Duodenal mucosa (tissue), 2 donors: ENCODE measurements at regions not wholly inside any gene's neighbourhood (a gene's known extent, or its start where the extent isn't known, plus 50 kb on each side); places are given as distances from the start of the nearest gene placed in this dataset.
"Not testable (repeated sequence)": the region's sequence is repeated elsewhere in the genome, so short reads cannot be mapped to it uniquely, and the experiment has no call there.

Source experiments
- H3K27ac ChIP-seq: one replicate; pipeline ENCODE4 v1.7.0; 2013; ENCODE audit warnings: low read depth, low read length
- H3K27me3 ChIP-seq, 2 donors: one replicate each; pipeline ENCODE4 v1.7.0; 2013; ENCODE audit warnings: low read length in 2 of 2, control low read depth in 1 of 2; ENCODE audit not compliant: insufficient read depth in 2 of 2, control insufficient read depth in 1 of 2
- H3K36me3 ChIP-seq, 2 donors: one replicate each; pipeline ENCODE4 v1.7.0; 2013; ENCODE audit warnings: low read length in 2 of 2, control low read depth in 1 of 2; ENCODE audit not compliant: insufficient read depth in 2 of 2, control insufficient read depth in 1 of 2
- H3K4me1 ChIP-seq, 2 donors: one replicate each; pipeline ENCODE4 v1.7.0; 2013; ENCODE audit warnings: low read length in 2 of 2, control low read depth in 1 of 2; ENCODE audit not compliant: insufficient read depth in 2 of 2, control insufficient read depth in 1 of 2
- H3K4me3 ChIP-seq, 2 donors: one replicate each; pipeline ENCODE4 v1.7.0; 2013; ENCODE audit warnings: low read length in 2 of 2, low read depth in 1 of 2
- H3K9ac ChIP-seq, 2 donors: one replicate each; pipeline ENCODE4 v1.7.0; 2013; ENCODE audit warnings: low read length in 2 of 2, low read depth in 1 of 2
- H3K9me3 ChIP-seq, 2 donors: one replicate each; pipeline ENCODE4 v1.7.0; 2013; ENCODE audit warnings: low read length in 2 of 2, control low read depth in 1 of 2; ENCODE audit not compliant: control insufficient read depth in 1 of 2

DNA sequence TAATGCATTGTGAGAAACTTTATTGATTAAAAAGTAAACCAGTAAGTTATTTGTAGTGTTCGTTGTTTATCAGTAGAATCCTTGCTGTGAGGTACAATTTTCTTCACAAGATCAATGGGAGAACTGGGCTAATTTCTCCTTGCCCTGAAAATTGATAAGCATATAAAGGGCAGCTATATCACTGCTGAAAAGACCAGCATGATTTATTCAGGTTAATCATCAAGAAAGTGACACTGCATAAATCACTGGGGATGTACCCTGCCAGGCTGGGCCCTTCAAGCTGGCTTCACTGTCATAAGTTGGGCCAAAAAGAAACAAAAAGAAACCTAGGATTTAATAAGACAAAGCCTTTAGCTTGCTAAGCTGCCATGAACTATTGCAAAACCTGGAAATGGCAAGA is 746.7 kb downstream of the STPG2 start:
- H3K36me3 ChIP-seq, result no peaks in the 10 kb centered on the region
- no peaks in the 10 kb centered on the region for H3K9me3 ChIP-seq
- H3K9ac ChIP-seq, result no peak overlapping the region
- H3K4me3 ChIP-seq, result no peak overlapping the region
- no peak overlapping the region for H3K27ac ChIP-seq
- no peaks in the 10 kb centered on the region for H3K4me1 ChIP-seq
- H3K27me3 ChIP-seq, result no peaks in the 10 kb centered on the region

DNA sequence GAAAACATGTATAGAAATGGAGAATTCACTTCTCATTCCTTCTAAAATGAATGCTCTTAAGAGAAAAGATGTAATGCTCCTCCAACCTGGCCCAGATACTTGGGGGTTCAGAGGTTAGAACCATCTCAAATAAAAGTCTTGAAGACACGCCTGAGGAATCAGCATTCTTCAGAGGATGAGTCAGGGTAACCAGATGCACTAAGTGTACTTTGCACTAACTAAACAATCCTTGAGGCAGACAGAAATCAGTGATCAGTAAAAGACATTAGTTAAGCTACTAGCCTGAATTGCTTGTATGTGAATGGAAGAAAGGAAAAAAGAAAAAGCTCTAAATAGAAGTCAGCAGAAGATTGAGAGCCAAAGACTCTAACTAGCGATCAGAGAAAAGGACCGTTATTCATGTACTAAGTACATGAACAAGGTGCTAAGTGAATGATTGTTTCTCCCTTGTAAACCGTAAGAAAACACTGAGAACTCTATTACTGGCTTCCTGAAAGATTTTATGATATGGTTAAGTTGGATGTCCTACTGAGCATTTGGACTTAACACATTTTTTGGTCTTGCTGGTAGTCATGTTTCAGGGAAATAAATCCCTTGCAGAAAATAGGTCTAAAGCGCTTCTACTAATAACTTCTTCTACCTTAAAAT is 738.3 kb downstream of the STPG2 start:
- Histone ChIP-seq H3K27ac (no peak overlapping the region), H3K36me3 (no peaks in the 10 kb centered on the region), H3K9ac (no peak overlapping the region), H3K4me3 (no peak overlapping the region), H3K9me3 (no peaks in the 10 kb centered on the region), H3K27me3 (no peaks in the 10 kb centered on the region), H3K4me1 (no peaks in the 10 kb centered on the region)

DNA sequence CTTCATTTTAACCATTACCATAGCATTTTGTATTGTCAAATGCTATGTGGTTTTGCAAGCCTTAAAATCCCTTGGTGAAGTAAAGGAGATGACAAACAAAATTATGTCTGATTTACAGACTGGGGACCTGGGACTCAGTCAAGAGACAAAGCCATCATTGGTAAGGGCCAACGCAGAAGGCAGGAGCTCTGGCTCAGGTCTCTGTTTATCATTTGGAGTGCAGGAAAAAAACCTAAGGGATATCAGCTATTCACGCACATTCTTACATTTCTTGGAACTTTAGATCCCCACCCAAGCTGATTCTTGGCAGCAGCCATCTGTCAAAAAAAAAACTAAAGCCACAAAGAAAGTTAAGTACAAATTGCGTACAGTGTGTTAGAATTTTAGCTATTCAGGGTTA is 731.9 kb downstream of the STPG2 start:
- no peak overlapping the region for H3K27ac ChIP-seq

DNA sequence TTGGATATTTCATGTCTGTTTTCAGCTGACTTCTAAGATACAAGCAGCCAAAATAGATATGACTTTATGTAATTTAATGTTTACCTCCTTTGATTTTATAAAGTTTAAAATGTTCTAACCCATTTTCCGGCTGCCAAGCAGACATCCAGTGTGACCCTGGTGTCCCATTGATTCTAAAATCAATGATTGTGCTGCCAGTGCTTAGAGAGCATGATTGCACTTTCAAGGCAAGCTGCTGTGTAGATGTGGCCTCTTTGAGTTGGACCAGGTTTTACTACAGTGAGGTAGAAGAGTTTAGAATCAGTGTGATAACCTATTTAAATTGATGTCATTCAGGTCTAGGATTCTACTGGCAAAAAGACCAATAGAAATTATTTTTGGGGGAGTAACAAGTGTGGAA is 730.9 kb downstream of the STPG2 start:
- Histone ChIP-seq H3K9ac (no peak overlapping the region), H3K9me3 (peaks cover 0 to 2% of the 10 kb centered on the region in 2 donors), H3K4me3 (no peak overlapping the region), H3K4me1 (no peaks in the 10 kb centered on the region), H3K36me3 (no peaks in the 10 kb centered on the region), H3K27me3 (no peaks in the 10 kb centered on the region), H3K27ac (no peak overlapping the region)

More for the DNA sequence above, 731.9 kb downstream of the STPG2 start:
- Histone ChIP-seq H3K27me3 (no peaks in the 10 kb centered on the region), H3K9me3 (peaks cover 0 to 2% of the 10 kb centered on the region in 2 donors), H3K36me3 (no peaks in the 10 kb centered on the region), H3K4me3 (no peak overlapping the region), H3K4me1 (no peaks in the 10 kb centered on the region), H3K9ac (no peak overlapping the region)

DNA sequence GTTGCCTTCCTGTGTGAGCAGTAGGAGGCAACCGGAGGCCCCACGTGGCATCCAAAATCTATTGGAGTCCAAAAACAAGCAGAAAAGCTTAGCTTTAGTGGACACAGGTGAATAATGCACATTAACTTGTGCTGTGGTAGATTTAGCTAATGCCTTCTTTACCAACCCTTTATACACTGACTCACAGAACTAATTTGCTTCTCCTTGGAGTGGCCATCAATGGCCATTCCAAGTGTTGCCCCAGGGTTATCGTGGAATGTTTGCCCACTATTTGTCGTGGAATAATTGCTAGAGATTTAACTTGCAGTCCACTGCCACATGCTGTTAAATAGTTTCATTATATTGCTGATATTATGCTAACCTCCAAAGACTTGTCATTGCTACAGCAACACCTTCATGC is 729.1 kb downstream of the STPG2 start:
- no peaks in the 10 kb centered on the region for H3K36me3 ChIP-seq
- H3K4me3 ChIP-seq, result no peak overlapping the region
- no peaks in the 10 kb centered on the region for H3K4me1 ChIP-seq
- no peaks in the 10 kb centered on the region for H3K27me3 ChIP-seq
- H3K27ac ChIP-seq, result no peak overlapping the region
- H3K9ac ChIP-seq, result no peak overlapping the region
- H3K9me3 ChIP-seq, result peaks cover 0 to 2% of the 10 kb centered on the region in 2 donors

DNA sequence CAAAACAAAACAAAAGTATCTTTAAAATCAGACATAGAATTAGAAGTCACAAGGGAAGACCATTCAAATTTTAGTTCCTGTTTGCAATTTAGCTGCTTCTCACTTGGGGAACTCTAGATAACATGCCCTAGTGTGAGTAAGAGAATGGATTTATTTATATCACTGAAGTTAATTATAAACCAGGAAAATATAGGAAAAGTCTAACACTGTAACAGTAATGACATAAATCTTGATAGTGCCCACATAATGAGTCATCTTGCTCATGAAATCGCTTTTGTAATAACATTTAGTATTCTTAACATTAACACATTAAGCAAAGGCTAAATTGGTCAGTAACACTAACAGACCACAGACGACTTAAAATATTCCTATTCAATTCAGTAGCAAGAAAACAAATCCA is 710.7 kb downstream of the STPG2 start:
- Histone ChIP-seq H3K4me3 (no peak overlapping the region), H3K9me3 (peaks cover 0 to 3% of the 10 kb centered on the region in 2 donors), H3K27me3 (no peaks in the 10 kb centered on the region), H3K36me3 (no peaks in the 10 kb centered on the region), H3K27ac (no peak overlapping the region), H3K9ac (no peak overlapping the region), H3K4me1 (no peaks in the 10 kb centered on the region)

DNA sequence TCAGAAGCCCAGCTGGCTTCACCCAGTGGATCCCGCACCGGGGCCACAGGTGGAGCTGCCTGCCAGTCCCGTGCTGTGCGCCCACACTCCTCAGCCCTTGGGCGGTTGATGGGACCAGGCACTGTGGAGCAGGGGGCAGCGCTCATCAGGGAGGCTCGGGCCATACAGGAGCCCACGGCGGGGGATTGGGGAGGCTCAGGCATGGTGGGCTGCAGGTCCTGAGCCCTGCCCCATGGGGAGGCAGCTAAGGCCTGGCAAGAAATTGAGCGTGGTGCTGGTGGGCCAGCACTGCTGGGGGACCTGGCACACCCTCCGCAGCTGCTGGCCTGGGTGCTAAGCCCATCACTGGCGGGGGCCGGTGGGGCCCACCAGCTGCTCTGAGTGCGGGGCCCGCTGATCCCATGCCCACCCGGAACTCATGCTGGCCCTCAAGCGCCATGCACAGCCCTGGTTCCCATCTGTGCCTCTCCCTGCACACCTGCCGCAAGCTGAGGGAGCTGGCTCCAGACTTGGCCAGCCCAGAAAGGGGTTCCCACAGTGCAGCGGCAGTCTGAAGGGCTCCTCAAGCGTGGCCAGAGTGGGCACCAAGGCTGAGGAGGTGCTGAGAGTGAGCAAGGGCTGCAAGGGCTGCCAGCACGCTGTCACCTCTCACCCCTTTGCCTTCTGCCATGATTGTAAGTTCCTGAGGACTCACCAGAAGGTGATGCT is 705.1 kb downstream of the STPG2 start:
- not testable (repeated sequence) for H3K9ac ChIP-seq

DNA sequence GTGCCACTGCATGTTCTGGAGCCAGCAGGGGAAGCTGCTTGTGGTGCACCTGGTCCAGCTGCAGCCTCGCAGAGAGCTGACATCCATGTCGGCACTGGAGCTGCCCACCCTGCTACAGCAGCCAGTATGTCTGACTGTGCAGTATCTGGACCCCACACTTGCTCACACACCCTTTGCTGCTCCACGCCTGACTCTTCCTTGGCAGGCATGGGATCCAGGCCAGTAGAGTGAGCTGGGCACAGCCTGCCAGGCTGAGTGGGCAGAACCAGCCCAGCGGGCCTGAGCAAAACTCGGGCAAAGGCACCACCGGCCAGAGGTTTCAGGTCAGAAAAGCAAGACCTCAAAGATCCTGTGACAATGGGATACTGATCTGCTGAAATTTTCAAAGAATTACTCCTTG is 690.1 kb downstream of the STPG2 start:
- Histone ChIP-seq H3K4me1 (no peaks in the 10 kb centered on the region), H3K9ac (no peak overlapping the region), H3K27me3 (no peaks in the 10 kb centered on the region), H3K36me3 (no peaks in the 10 kb centered on the region), H3K27ac (no peak overlapping the region), H3K9me3 (peaks cover 2 to 11% of the 10 kb centered on the region in 2 donors), H3K4me3 (no peak overlapping the region)

More for the DNA sequence above, 705.1 kb downstream of the STPG2 start:
- not testable (repeated sequence) for H3K36me3 ChIP-seq, H3K4me1 ChIP-seq, H3K9me3 ChIP-seq, H3K27me3 ChIP-seq, H3K4me3 ChIP-seq, H3K27ac ChIP-seq

DNA sequence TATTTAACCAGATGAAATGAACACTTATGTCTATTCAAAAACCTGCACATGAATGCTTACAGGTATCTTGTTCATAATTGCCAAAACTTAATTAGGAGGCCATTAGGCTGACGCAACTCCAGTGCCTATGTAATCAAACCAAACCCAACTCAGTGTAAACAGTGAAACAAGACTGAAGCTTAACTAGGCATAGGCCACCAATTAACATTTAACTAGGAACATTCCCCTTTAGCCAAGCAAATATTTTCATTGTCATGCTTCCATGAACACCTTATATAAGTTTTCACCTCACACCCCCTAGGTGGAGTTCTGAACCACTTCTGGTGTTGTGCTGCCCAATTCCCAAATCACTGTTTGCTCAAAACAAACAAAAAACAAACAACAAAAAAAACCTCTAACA is 686.0 kb downstream of the STPG2 start:
- H3K27me3 ChIP-seq, result no peaks in the 10 kb centered on the region
- H3K27ac ChIP-seq, result no peak overlapping the region
- no peaks in the 10 kb centered on the region for H3K4me1 ChIP-seq
- no peak overlapping the region for H3K4me3 ChIP-seq
- peaks cover 2 to 11% of the 10 kb centered on the region in 2 donors for H3K9me3 ChIP-seq
- no peaks in the 10 kb centered on the region for H3K36me3 ChIP-seq
- H3K9ac ChIP-seq, result no peak overlapping the region

DNA sequence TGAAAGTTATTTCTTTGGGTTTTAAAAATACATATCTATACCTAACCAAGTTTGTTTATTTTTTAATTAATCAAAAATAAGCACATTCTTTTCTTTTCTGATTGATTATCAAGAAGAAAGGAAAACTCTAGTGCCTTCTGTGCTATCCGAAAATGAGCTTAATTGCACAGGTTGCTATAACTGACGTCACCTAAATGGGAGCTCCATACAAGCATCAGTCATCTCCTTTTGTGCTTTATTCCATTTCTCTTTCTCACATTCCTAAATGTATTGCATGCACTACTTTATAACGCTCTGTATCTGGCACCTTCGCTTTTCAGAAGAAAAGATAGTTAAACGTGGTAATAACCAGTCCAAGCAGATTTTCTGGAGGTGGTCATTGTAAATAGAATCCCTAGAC is 675.0 kb downstream of the STPG2 start:
- Histone ChIP-seq H3K36me3 (no peaks in the 10 kb centered on the region), H3K4me3 (no peak overlapping the region), H3K9me3 (no peaks in the 10 kb centered on the region), H3K27ac (no peak overlapping the region), H3K4me1 (no peaks in the 10 kb centered on the region), H3K27me3 (no peaks in the 10 kb centered on the region), H3K9ac (no peak overlapping the region)
